Endothelial cell of umbilical vein (primary cell): ENCODE measurements at regions not wholly inside any gene's neighbourhood (a gene's known extent, or its start where the extent isn't known, plus 50 kb on each side); places are given as distances from the start of the nearest gene placed in this dataset.

ENCODE experiments used
- EZH2 ChIP-seq: IDR thresholded peaks from 2 replicates; pipeline ENCODE4 v1.6.1; 2012; ENCODE audit warnings: borderline replicate concordance, low read depth, mild to moderate bottlenecking, moderate library complexity, low read length, inconsistent platforms; ENCODE audit not compliant: severe bottlenecking
- MYC ChIP-seq: IDR thresholded peaks from one replicate; pipeline ENCODE4 v1.6.1; 2011; ENCODE audit warnings: mild to moderate bottlenecking, low read depth, low read length
- POLR2A ChIP-seq: IDR thresholded peaks from 2 replicates; pipeline ENCODE4 v1.6.1; 2012; ENCODE audit warnings: low read depth, mild to moderate bottlenecking, control low read depth, low read length
- POLR2AphosphoS5 ChIP-seq: IDR thresholded peaks from 2 replicates; pipeline ENCODE4 v1.6.1; 2012; ENCODE audit warnings: low read depth, mild to moderate bottlenecking, control low read depth, low read length, moderate library complexity; ENCODE audit not compliant: insufficient read depth
- TF ChIP-seq, protein P1 (sequence below), 2 donors: IDR thresholded peaks; 1 replicate in 1 of 2; 2 replicates in 1 of 2; pipeline ENCODE4 v1.5.1; 2011; ENCODE audit warnings: low read length in 2 of 2, mild to moderate bottlenecking in 2 of 2, moderate library complexity in 2 of 2, control low read depth in 1 of 2, inconsistent platforms in 1 of 2, low read depth in 1 of 2; ENCODE audit not compliant: insufficient read depth in 1 of 2; ENCODE audit errors: extremely low read depth in 1 of 2
- TF ChIP-seq, protein P2 (sequence below): IDR thresholded peaks from 2 replicates; pipeline ENCODE4 v1.6.1; 2011; ENCODE audit not compliant: insufficient read depth, insufficient read length

DNA sequence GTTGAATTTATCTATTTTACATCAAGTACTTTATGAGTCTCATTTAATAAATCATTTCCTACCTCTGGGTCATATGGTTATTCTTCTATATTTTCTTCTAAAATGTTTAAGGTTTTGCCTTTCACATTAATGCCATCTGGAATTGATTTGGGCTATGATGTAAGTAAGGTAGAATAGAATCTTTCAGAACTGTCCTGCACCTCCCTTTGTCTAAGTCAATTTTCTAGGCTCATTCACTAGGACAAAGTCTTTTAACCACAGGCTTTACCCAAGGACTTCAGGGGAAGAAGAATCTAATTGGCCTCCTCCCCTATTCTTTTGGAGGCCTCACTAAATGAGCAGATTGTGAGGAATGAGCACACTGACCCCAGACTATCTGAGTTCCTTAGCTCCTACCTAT, 146.0 kb downstream of the BBOX1 start:
- TF ChIP-seq, protein P1, sequence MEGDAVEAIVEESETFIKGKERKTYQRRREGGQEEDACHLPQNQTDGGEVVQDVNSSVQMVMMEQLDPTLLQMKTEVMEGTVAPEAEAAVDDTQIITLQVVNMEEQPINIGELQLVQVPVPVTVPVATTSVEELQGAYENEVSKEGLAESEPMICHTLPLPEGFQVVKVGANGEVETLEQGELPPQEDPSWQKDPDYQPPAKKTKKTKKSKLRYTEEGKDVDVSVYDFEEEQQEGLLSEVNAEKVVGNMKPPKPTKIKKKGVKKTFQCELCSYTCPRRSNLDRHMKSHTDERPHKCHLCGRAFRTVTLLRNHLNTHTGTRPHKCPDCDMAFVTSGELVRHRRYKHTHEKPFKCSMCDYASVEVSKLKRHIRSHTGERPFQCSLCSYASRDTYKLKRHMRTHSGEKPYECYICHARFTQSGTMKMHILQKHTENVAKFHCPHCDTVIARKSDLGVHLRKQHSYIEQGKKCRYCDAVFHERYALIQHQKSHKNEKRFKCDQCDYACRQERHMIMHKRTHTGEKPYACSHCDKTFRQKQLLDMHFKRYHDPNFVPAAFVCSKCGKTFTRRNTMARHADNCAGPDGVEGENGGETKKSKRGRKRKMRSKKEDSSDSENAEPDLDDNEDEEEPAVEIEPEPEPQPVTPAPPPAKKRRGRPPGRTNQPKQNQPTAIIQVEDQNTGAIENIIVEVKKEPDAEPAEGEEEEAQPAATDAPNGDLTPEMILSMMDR (IDR thresholded peaks at IDR 0.05; ENCODE audit: extremely low read depth in 1 of 2, insufficient read depth in 1 of 2, low read depth in 1 of 2, low read length in 2 of 2): no peak
- TF ChIP-seq EZH2 (no peak), POLR2A (no peak), POLR2AphosphoS5 (no peak), MYC (no peak)
- TF ChIP-seq, protein P2, sequence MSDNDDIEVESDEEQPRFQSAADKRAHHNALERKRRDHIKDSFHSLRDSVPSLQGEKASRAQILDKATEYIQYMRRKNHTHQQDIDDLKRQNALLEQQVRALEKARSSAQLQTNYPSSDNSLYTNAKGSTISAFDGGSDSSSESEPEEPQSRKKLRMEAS: no peak
